ENCODE measurements at regions not wholly inside any gene's neighbourhood (a gene's known extent, or its start where the extent isn't known, plus 50 kb on each side); places are given as distances from the start of the nearest gene placed in this dataset.
A peak's percentile ranks its signal among the peaks of the same experiment; 100 is the strongest.

DNA sequence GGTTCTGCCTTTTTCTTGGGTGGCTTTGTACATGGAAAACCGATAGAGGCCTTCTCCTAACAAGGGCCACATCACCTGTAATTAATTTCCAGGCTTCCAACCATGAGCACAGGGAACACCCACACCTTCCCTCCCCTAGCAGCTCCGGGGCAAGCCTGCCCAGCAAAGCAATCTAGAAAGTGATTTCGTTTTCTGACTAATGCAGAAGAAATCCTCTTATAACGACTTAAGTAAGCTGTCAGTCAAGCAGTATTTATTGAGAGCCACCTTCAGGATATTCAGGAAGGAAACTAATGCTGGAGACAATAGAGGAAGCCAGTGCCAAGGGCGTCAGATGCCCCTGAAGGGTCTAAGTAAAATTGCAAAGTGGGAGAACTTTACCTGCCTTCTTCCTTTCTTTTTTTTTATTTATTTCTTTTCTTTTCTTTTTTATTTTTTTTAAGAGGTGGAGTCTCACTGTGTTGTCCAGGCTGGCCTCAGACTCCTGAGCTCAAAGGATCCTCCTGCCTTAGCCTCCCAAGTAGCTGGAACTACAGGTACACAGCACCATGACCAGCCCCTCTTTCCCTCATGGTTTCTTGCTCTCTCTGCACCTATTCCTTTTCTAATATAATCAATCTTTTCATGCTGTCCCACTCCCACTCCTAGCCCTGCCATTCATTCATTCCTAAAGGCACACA is 67.5 kb upstream of the MBOAT1 start:
- TF ChIP-seq, protein P1, sequence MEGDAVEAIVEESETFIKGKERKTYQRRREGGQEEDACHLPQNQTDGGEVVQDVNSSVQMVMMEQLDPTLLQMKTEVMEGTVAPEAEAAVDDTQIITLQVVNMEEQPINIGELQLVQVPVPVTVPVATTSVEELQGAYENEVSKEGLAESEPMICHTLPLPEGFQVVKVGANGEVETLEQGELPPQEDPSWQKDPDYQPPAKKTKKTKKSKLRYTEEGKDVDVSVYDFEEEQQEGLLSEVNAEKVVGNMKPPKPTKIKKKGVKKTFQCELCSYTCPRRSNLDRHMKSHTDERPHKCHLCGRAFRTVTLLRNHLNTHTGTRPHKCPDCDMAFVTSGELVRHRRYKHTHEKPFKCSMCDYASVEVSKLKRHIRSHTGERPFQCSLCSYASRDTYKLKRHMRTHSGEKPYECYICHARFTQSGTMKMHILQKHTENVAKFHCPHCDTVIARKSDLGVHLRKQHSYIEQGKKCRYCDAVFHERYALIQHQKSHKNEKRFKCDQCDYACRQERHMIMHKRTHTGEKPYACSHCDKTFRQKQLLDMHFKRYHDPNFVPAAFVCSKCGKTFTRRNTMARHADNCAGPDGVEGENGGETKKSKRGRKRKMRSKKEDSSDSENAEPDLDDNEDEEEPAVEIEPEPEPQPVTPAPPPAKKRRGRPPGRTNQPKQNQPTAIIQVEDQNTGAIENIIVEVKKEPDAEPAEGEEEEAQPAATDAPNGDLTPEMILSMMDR (IDR thresholded peaks at IDR 0.05) = no peak

DNA sequence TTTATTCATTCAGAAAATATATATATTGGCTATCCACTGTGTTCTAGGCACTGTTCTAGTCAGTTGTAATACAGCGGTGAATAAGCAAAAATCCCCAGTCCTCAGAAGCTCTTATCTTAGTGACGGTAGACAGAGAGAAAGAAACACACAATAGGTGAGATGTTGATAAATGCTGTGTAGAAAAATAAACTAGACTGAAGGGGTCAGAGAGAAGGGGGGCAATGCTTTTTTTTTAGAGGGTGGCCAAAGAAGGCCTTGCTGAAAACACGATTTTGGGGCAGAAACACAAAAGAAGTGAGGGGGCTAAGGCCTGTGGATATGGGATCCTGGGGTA is 68.0 kb upstream of the MBOAT1 start:
- TF ChIP-seq, protein P1 (IDR thresholded peaks at IDR 0.05) = no peak

DNA sequence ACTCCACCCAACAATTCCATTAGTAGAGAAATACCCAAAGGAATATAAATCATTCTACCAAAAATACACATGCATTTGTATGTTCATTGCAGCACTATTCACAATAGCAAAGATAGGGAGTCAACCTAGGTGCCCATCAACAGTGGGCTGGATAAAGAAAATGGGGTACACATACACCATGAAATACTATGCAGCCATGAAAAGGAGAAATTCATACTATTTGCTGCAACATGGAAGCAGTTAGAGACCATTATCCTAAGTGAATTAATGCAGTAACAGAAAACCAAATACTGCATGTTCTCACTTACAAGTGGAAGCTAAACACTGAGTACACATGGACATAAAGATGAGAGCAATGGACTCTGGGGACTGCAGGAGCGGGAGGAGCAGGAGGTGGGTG is 72.4 kb upstream of the MBOAT1 start:
- TF ChIP-seq, protein P1 (IDR thresholded peaks at IDR 0.05) = no peak

DNA sequence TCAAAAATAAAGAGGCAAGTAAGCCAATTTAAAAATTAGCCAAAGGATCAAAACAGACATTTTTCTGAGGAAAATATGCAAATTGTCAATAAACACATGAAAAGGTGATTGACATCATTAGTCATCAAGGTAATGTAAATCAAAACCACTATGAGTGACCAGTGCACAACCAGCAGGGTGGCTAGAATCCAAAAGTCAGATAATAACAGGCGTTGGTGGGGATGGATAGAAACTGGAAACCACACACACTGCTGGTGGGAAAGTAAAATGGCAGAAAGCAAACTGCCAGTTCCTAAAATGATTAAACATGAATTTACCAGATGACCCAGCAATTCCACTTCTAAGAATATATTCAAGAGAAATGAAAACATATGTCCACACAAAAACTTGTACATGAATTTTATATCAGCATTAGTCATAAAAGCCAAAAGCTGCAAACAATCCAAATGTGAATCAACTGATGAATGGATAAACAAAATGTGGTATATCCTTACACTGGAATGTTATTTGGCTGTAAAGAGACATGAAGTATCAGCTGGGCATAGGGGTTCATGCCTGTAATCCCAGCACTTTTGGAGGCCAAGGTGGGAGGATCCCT is 74.8 kb upstream of the MBOAT1 start:
- TF ChIP-seq, protein P1 (IDR thresholded peaks at IDR 0.05) = no peak

DNA sequence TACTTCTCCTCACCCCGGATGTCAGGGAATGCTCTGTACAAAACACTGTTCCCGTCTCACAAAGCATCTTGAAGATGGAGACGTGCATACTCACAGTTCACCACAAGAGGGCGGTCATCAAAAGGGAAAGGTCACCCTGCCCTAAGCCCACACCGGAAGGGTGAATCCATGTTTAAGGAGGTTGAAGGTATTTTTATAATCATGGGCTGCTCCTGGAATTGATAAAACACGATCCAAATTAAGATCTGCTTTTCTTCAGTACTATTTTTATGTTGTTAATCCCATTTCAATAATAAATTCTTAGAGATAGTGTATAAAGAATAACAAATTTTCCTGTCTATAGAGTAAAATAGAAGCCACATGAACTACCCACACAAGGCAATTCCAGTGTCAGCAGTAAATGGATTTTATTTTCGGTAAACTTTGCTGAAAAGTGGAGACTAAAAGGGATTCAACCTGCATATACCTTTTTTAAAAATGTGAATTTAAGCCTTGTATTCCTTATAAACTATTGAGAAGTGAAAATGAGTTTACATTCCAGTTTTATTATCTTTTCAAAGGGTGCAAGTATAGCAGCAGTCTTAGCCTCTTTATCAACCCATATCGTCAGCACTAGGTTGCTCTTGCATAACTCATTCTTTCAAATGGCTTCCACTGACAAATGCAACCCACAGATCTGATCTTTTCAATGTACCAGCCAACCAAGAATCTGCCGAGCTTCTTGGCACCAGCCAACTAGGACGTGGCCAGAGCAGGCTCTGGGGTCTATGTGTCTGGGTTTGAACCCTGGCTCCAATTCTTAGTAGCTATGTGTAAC is 79.7 kb upstream of the MBOAT1 start:
- TF ChIP-seq, protein P1 (IDR thresholded peaks at IDR 0.05) = peak; percentile 78

DNA sequence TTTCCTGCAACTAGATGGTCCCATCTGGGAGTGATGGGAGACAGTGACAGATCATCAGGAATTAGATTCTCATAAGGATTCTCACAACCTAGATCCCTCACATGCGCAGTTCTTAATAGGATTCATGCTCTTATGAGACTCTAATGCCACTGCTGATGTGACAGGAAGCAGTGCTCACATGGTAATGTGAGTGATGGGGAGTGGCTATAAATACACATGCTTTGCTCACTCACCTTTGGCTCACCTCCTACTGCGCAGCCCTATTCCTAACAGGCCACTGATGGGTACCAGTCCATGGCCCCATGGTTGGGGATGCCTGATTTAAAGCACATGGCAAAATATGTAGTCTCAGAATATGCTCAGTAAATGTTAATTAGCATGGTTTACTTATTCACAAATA is 80.6 kb upstream of the MBOAT1 start:
- TF ChIP-seq, protein P1 (IDR thresholded peaks at IDR 0.05) = no peak

DNA sequence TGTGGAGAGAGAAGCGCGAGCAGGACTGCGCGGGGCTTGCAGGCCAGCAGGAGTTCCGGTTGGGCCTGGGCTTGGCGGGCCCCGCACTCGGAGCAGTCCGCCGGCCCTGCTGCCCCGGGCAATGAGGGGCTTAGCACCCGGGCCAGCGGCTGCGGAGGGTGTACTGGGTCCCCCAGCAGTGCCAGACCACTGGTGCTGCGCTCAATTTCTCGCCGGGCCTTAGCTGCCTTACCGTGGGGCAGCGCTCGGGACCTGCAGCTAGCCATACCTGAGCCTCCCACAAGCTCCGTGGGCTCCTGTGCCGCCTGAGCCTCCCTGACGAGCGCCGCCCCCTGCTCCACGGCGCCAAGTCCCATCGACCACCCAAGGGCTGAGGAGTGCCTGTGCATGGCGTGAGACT is 89.0 kb upstream of the MBOAT1 start:
- TF ChIP-seq, protein P1 (IDR thresholded peaks at IDR 0.05) = no peak

All from LNCAP (cell line).